Stimulated activated CD8-positive, alpha-beta memory T cell treated with anti-CD3 and anti-CD28 coated beads, Interleukin-12 subunit alpha, Interleukin-12 subunit beta, amount 100 ng/mL, for 24 hours (primary cell): ENCODE measurements at regions not wholly inside any gene's neighbourhood (a gene's known extent, or its start where the extent isn't known, plus 50 kb on each side); places are given as distances from the start of the nearest gene placed in this dataset.
"Not testable (repeated sequence)": the region's sequence is repeated elsewhere in the genome, so short reads cannot be mapped to it uniquely, and the experiment has no call there.

Source experiments
- DNase-seq: peaks from one replicate; pipeline ENCODE4 v3.0.0-alpha.2; 2020; ENCODE audit errors: extremely low read depth

- DNase-seq, result no peak
Measured at GRCh38 chr7:92916770-92917224, 80.4 kb upstream of the CDK6 start.

GRCh38 chr7:92915348-92915747 is 79.0 kb upstream of the CDK6 start:
- no peak for DNase-seq

- no peak for DNase-seq
Measured at GRCh38 chr7:92914645-92915044, 78.3 kb upstream of the CDK6 start.

- no peak for DNase-seq
Measured at GRCh38 chr7:92913849-92914248, 77.5 kb upstream of the CDK6 start.

- DNase-seq, result no peak
Measured at GRCh38 chr7:92910976-92911375, 74.6 kb upstream of the CDK6 start.

GRCh38 chr7:92909686-92910475 is 73.5 kb upstream of the CDK6 start:
- no peak for DNase-seq

- DNase-seq, result peak; percentile 67
Measured at GRCh38 chr7:92904244-92905131, 68.1 kb upstream of the CDK6 start.

GRCh38 chr7:92898798-92899197 is 62.4 kb upstream of the CDK6 start:
- DNase-seq, result no peak

- DNase-seq, result not testable (repeated sequence)
Measured at GRCh38 chr7:92894857-92895256, 58.5 kb upstream of the CDK6 start.

GRCh38 chr7:92889081-92889480 is 52.7 kb upstream of the CDK6 start:
- no peak for DNase-seq
